Vagina (tissue), 2 donors: ENCODE measurements at regions not wholly inside any gene's neighbourhood (a gene's known extent, or its start where the extent isn't known, plus 50 kb on each side); places are given as distances from the start of the nearest gene placed in this dataset.

Experiments used
- POLR2A ChIP-seq, 2 donors: fragments of 450-650 bp; IDR thresholded peaks; one replicate each; pipeline ENCODE4 v1.6.1; 2017; ENCODE audit warnings: antibody characterized with exemption in 2 of 2, mild to moderate bottlenecking in 2 of 2, moderate library complexity in 2 of 2
- POLR2AphosphoS5 ChIP-seq, 2 donors: sonication (generic); formaldehyde crosslinking; IDR thresholded peaks; one replicate each; pipeline ENCODE4 v1.9.0; 2017; ENCODE audit warnings: antibody characterized with exemption in 2 of 2, mild to moderate bottlenecking in 2 of 2, low read depth in 1 of 2; ENCODE audit not compliant: insufficient read depth in 1 of 2
- TF ChIP-seq, protein P1 (sequence below), 3 experiments: fragments of 450-650 bp in 2 of 3; fragments of 200-600 bp in 1 of 3; sonication (generic) in 1 of 3; IDR thresholded peaks; one replicate each; pipeline ENCODE4 v1.5.1; 2017 to 2019; ENCODE audit warnings: antibody characterized with exemption in 3 of 3, mild to moderate bottlenecking in 2 of 3, moderate library complexity in 2 of 3

DNA sequence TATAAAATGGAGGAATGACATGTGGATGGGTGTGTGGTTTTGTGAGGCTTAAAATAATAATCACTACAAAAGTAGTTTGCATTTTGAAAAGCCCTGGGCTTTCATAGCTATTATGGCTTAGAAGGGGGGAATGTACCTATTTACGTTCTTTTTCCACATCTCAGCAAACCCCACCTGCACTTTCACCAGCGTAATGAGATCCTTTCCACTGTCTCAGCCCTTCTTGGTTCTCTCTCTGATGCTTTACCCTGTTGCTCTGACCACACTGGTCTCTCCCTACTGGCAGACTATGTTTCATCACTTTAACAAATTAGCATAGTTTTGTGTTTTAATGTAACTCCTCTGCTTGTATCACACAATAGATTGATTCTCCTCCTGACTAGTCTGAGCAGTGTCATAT is 234.6 kb downstream of the DMRT2 start:
- TF ChIP-seq POLR2A (IDR thresholded peaks at IDR 0.05) (no peak), POLR2AphosphoS5 (IDR thresholded peaks at IDR 0.05; ENCODE audit: insufficient read depth in 1 of 2, low read depth in 1 of 2) (no peak)
- TF ChIP-seq, protein P1, sequence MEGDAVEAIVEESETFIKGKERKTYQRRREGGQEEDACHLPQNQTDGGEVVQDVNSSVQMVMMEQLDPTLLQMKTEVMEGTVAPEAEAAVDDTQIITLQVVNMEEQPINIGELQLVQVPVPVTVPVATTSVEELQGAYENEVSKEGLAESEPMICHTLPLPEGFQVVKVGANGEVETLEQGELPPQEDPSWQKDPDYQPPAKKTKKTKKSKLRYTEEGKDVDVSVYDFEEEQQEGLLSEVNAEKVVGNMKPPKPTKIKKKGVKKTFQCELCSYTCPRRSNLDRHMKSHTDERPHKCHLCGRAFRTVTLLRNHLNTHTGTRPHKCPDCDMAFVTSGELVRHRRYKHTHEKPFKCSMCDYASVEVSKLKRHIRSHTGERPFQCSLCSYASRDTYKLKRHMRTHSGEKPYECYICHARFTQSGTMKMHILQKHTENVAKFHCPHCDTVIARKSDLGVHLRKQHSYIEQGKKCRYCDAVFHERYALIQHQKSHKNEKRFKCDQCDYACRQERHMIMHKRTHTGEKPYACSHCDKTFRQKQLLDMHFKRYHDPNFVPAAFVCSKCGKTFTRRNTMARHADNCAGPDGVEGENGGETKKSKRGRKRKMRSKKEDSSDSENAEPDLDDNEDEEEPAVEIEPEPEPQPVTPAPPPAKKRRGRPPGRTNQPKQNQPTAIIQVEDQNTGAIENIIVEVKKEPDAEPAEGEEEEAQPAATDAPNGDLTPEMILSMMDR (IDR thresholded peaks at IDR 0.05) = no peak
